Left forelimb (tissue), 1 donor: ENCODE measurements at regions not wholly inside any gene's neighbourhood (a gene's known extent, or its start where the extent isn't known, plus 50 kb on each side); places are given as distances from the start of the nearest gene placed in this dataset.
"Not testable (repeated sequence)": the region's sequence is repeated elsewhere in the genome, so short reads cannot be mapped to it uniquely, and the experiment has no call there.

ENCODE experiments used
- DNase-seq: peaks from one replicate; pipeline ENCODE4 v3.0.0-alpha.2; 2018; ENCODE audit warnings: low spot score

DNA sequence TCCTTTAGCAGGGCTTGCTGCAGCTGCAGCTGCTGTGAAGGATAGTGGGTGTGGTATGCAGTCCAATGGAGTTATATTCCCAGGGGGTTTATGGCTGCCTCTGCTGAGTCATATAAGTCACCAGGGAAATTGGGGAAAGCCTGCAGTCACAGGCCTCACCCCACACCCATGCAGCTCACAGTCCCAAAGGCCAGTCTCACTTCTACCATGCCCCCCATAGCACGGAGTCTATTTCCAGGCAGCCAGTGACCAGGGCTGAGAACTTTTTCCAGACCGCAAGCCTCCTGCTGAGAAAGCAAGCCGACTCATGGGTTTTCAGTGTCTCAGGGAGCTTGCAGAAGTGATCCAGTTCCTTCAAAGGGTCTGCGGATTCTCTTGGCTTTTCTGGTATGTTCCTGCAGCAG lies 322.4 kb upstream of the CLEC14A start:
- DNase-seq: no peak

DNA sequence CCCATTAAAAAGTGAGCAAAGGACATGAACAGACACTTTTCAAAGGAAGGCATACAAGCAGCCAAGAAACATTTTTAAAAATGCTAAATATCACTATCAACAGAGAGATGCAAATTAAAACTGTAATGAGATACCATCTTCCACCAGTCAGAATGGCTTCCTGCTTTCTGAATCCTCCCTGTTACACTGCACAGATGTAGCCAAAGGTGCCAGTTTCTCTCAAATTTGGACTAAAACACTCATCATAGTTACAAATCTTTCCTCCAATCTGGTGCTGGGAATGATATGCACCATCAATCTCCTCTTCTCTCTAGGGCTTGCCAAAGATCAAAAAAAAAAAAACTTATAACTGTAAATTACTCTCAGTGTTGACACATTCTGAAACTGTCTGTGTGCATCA lies 311.8 kb upstream of the CLEC14A start:
- DNase-seq: no peak

DNA sequence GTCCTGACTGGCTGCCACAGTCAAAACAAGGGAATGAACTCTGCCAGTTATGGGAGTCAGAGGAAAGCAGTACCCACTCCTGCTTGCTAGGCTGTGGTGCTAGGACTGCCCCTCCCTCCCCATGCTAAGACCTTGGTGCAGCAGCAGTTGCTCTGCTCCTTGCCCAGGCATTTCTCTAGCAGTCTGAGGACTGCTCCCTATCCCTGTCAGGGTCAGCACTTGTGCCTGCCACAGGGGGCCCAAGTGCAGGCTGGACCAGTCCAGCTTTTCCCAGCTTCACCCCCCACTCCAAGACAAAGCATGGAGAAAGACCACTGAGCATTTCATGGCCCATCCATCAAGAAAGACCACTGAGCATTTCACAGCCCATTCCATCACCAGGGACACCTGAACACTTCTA lies 305.8 kb upstream of the CLEC14A start:
- no peak for DNase-seq

DNA sequence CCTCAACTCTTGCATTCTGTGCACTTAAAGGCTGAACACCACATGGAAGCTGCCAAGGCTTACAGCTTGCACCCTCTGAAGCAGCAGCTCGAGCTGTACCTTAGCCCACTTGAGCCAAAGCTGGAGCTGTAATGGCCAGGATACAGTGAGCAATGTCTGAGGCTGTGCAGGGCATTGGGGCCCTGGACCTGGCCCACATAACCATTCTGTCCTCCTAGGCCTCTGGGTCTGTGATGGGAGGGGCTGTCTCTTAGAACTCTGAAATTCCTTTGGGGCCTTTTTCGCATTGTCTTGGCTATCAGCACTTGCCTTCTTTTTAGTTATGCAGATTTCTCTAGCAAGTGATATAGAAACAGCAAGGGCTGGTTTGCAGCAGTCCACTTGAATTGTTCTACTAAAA lies 303.8 kb upstream of the CLEC14A start:
- DNase-seq: no peak

DNA sequence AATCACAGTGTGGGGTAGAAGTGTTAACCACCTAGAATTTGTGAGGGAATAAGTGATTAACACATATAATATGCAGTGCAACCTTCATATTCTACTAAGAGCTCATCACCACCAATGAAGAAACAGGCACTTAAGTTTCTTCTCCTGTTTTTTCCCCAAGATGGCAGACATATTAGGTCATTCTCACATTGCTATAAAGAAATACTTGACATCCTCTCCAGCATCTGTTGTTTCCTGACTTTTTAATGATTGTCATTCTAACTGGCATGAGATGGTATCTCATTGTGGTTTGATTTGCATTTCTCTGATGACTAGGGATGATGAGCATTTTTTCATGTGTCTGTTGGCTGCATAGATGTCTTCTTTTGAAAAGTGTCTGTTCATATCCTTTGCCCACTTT lies 301.5 kb upstream of the CLEC14A start:
- DNase-seq: not testable (repeated sequence)

DNA sequence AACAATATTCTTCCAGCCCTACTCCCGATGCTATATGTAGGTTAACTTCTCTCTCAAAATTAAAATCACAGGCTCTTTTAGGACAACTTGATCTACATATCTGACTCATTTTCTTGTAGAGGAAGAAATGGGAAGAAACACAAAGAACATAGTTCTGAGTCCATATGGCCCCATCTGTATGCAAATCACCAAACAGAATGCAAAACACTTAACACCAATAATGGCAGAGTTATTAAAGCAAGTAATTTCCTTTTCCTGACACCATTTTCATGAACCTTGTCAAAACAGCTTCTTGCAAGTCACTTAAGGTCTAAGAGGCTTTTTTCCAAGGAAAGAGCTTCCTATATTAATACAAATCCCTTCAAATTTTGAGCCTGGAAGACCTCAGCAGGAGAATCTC lies 300.4 kb upstream of the CLEC14A start:
- no peak for DNase-seq

DNA sequence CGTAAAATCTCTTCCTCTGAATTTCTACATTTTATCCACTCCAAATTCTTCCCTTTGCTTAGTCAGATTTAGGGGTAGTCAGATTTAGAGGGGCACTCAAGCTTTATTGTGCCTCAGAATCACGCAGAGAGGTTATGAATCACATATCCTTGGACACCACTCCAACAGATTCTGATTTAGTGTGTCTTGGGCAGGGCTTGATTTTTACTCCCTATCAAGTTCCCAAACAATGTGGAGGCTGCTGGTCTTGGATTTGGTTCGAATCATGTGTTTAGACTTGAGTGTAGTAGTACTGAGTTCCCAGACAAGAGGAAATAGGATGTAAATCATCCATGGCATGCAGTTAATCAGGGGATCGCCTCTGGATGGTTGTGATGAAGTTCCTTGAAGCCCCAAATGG lies 298.1 kb upstream of the CLEC14A start:
- no peak for DNase-seq

DNA sequence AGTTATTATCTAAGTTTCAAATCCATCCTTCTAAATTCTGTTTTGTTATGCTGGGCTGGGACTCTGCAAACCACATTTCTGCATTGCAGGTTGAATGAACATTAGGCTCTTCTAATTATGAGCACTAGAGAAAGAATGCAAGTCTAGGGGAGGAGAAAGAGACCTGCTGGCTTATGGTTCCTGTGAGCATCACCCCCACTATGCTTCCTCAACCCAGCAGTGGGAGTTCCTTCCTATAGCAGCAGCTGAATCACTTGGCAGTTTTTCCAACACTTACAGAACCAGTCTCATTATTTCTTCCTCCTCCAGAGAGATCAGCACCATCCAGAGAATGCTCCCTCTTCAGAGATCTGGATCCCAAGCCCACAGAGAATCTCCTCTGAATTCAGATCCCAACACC lies 297.7 kb upstream of the CLEC14A start:
- no peak for DNase-seq

DNA sequence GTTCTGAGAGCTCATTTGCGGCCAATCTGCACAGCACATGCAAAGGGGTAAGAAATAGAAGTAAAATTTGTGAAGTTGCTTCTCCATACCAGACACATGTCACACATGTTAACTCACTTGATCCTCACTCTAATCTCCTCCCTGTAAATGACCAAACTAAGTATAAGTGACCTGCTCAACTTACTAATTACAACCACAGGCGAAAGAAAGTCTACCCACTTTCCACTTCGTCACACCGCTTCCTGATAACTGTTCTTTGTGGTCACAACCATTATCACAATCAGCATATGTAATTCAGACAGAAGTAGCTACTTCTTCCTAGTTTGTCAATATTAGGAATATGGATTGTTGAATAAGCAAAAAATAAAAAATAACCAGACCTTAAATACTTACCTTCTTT lies 293.7 kb upstream of the CLEC14A start:
- no peak for DNase-seq

DNA sequence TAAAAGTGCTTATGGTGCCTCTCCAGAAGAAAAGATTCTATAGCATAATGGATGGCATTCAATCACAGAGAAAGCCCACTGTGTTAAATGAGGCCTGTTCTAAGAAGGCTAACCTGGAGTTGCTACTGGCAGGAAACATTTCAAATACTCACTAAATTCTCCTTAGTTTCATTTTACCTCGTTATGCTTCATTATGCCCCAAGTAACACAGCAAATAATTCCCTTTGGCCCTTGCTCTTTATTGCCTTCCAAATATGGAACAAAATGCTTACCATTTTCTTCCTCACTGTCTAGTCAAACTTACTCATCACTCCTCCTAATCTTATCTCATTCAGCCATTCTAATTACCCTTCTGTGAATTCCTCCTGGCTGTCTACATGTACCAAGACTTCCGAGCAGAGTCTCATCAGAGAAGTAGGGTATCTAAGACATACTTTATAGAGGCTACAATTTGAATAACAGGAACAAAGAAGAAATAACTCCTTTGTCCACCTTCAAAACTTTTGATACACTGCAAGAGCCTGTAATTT lies 292.1 kb upstream of the CLEC14A start:
- DNase-seq: no peak

DNA sequence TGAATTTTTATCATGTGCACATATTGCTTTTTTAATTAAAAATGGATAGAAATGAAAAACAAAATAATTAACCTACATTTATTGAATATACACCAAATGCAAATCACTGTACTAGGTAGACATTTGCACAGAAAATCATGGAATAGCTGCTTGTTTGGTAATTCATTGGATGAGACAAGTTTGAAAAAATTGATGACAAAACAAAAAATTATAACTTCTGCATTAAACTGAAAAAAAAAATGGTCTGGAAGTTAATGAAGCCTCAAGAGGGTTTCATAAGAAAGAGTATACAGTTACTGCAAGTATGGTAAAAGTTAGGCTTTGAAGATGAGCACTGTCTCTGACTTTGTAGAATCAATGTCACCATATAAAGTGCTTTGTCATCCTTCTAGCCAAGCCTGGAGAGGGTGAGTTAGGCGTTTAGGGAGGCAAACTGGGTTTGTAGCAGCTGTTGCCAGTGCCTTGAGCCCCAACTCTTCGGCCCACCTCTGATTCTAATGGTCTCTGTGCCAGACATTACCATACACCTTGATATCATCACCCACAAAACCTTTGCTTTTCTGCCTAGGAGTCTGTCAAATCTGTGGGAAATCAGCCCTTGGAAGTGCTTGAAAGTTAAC lies 291.1 kb upstream of the CLEC14A start:
- DNase-seq: no peak

DNA sequence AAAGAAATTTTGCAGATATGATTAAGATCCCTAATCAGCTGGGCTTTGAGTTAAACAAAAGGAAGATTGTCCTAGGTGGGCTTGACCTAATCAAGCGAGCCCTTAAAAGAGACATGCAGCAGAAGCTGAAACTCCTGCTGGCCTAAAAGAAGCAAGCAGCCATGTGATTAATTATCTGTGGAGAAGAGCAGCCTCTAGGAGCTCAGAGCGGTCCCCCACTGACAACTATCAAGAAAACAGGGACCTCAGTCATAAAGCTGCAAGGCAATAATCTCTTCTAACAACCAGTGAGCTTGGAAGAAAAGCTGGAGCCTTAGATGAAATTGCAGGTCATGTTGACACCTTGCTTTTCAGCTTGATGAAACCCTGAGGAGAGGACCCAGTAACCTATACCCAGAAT lies 288.9 kb upstream of the CLEC14A start:
- no peak for DNase-seq

DNA sequence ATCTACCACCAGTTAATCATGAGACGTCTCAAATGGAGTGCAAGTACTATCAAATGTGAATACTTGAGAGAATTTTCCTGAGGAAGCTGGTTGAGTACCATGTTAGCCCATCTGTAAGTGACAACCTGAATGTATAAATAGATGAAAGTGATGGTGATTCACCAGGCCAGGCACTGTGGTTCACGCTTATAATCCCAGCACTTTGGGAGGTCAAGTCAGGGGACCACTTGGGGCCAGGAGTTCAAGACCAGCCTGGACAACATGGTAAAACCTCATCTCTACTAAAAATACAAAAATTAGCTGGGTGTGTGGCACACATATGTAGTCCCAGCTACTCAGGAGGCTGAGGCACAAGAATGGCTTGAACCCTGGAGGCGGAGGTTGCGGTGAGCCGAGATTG lies 288.0 kb upstream of the CLEC14A start:
- not testable (repeated sequence) for DNase-seq

DNA sequence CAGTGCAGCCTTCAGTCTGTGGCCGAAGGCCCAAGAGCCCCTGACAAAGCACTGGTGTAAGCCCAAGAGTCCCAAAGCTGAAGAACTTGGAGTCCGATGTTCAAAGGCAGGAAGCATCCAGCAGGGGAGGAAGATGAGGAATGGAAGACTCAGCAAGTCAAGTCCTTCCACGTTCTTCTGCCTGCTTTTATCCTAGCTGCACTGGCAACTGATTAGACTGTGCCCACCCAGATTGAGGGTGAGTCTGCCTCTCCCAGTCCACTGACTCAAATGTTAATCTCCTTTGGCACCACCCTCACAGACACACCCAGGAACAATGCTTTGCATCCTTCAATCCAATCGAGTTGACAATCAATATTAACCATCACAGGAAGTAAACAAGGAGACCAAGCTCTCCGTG lies 282.2 kb upstream of the CLEC14A start:
- not testable (repeated sequence) for DNase-seq

DNA sequence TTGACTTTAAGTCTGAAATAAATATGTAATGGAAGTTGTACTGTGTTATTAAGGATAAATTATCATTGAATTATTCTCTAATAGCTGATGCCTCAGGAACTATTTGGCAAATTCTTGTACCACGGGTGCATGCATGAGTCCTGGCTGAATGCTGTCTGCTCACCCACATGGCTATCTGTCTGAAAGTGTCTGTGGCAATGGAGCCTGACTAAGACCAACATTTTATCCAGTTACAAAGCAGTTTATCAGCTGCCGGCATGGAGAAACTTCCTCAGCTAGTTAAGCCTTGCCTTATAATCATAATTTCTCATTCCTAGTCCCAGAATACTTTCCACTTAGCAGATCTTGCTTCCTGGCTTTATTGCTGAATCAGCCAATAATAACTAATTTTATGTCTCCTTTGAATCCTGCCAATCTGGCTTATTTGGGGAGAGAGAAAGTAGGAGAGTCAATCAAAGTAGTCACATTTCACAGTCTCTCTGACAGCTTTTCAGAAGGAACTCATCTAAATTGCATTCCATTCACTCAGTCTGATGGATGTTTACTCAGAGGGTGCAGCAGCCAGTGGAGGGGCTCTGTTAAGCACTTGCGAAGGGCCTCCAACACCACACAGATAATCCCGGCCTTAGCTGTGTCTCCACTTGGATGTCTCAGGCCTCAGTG lies 280.6 kb upstream of the CLEC14A start:
- DNase-seq: no peak

DNA sequence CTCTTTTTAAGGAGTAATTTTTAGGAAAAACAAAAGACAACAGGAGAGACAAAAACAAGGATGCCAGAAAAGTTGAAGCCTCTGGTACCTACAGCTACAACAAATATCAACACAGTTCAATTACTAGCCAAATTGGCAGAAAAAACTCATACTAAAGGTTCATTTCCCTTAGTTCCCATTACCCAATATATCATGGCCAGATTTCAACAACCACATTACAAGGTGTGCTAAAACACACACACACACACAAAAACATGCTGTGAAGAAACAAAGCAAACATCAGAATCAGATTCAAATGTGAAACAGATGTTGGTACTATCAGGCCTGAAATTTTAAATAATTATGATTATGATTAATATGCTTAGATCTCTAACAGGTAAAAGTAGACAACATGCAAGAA lies 272.7 kb upstream of the CLEC14A start:
- no peak for DNase-seq

DNA sequence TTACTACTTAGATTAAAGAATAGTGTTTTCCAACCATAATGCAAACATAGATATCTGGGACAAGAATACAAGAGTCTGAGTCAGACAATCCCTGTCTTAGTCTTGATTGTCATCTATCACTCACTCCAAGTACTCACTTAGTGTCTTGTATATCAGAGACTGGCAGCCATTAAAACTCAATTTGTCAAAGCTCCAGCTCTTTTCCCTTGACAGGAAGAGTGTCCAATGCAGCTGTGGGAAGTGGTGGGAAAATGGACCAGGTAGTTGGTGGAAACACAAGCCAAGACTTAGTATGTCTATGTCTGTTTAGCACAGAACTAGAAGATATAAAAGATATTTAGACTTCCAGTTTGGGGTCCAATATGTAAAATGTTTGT lies 271.6 kb upstream of the CLEC14A start:
- DNase-seq: no peak

DNA sequence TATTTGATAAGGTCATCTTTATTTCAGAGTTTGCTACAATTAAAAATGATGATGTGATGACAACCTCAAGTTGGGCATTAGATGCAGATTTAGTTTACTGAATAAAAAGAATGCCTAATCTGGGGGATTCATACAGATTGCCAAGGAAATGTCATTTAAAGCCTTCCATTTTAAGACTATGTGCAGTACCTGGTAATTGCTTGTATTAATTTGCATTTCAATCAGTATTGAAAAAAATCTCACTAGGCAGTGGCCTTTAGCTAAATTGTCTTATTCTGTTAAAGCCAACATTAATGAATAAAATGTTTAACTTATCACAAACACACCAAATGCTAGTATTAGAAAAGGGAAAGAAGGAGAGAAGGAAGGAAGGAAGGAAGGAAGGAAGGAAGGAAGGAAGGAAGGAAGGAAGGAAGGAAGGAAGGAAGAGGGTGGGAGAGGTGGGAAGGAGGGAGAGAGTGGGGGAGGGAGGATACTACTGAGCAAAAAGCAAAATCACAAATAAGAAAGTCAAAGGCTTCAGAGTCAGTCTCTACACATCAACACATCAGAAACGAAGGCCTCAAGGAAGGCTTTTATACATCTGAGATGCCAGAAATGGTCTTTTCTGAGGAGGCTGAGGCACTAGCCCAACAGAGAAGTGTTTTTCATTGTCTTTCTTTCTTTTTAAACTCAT lies 271.1 kb upstream of the CLEC14A start:
- DNase-seq: no peak

DNA sequence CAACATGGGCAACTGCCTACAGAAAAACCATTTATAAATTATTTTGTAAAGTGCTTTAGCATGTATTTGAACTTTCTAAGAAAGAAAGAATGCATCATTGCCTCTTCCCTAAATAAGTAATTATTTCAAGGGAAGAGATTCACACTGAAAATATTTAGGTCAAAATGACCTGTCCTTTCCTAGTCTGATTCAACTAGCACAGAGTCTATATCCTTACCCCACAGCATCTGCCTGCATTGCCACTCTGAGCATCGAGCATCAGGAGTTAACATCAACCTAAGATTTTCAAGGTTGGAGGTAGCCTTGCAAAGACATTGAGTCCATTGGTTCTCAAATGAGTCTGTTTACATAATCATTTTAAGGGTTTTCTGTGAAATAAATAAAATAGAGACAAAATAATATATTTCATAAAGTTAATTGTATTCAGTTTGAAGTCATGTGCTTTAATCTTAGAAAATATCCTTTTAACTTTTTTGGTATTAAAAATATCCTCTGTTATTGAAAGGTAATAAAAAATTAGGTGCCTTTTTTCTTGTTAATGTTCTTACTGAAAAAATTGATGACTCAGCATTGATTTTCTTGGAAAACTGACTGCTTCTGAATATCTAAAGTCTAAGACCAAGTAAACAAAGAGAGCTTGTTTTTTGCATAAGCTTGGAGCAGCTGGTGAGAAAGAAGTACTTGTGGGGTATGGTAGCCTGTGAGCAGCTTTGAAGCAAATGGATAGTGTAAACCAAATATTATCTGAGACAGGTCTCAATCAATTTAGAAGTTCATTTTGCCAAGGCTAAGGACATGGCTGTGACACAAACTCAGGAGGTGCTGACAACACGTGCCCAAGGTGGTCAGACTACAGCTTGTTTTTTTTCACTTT lies 269.0 kb upstream of the CLEC14A start:
- no peak for DNase-seq

DNA sequence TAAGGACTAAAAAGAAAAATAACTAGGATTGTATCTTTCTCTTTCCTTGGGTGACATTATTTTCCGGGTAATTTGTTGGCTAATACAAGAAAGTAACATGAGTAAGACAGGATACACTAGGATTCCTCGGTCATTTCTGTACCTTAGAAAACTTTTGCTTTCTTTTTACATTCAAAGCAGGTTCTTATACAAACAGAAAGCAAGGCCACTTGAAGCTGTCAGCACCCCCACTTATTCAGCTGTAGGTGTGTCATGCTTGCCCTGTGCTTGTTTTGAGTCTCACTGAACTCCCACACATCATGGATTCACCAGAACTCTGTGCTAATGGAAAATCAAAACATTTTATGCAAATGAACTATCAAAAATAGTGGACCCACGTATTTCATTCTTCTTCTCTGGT lies 266.8 kb upstream of the CLEC14A start:
- no peak for DNase-seq

DNA sequence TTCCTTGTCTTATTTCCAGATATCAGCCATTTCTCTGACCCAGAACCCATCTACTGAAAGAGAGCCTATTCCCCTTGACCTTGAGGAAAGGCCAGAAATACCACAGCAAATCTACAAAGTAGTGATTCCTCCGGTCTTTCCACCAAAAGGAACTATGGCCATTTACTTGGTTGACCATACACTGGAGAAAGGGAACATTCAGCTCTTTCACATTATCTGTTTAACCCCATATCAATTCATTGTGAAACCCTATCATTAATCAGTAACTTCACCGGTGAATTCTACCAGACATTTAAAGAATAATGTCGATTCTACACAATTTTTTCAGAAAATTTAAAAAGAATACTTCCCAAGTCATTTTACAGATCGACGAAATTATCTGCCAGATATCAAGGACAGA lies 265.7 kb upstream of the CLEC14A start:
- DNase-seq: no peak

DNA sequence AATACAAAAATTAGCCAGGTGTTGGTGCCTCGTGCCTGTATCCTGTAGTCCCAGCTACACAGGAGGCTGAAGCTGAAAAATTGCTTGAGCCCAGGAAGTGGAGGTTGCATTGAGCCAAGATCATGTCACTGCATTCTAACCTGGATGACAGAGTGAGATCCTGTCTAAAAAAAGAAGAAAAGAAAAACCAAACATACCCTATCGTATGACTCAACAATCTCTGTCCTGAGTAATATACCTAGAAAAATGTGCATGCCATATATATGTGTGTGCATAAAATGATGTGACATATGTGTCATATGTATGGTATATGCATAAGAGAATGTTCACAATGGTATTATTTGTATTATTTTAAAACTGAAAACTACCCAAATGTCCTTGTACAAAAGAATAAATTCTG lies 261.5 kb upstream of the CLEC14A start:
- no peak for DNase-seq

DNA sequence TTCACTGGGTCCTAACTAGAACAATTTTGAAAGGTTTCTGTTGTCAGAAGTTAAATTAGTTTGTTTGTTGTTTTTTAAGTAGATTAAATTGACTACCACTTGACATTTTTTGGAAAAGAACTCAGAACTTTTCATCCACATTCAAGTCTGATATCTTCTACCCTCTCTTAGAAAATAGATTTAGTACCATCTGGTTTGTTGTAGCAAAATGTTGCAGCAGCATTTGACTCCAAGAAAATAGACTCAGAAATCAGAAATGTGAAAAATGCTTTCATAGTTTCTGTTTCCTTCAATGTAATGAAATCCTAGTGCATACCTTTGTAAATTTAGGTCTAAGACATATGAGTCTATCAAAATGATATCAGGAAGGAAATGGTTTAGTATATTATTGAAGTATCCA lies 256.3 kb upstream of the CLEC14A start:
- DNase-seq: no peak
